ENCODE measurements at regions not wholly inside any gene's neighbourhood (a gene's known extent, or its start where the extent isn't known, plus 50 kb on each side); places are given as distances from the start of the nearest gene placed in this dataset.

DNA sequence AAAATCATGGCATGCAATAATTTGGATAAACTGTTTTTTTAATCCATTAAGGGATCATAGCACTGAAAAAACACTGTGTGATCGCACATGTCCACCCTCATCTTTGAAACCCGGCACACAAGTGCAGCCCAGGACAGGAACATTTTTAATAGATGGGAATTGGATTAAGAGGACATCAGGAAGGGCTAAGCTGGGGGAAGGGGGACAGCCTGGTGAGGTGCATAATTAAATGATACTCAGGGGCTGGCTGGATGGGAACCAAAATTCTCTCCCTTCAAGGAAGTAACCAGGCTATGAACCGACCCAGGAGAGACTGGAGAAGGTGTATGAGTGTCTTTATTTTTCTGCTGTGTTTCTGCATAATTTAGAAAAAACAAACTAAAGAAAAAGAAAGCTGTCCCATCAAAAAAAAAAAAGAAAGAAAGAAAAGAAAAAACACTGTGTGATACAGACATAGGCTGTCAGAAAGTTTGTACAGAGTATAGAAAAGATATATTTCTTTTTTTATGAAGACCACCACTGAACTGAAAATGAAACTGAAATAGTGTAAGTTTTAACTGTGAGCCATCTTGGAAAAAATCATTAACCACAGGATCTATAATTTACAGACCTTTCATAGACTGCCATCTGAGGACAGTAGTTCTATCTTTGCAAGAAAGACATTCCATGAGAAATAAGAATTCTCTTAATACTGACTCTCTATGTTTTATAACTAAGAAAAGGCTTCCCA is 75.1 kb upstream of the SLC38A4 start:
- Histone ChIP-seq H3K4me2 (ENCODE audit: low read length) (no peak overlapping the region), H3K79me2 (ENCODE audit: low read length) (no peaks in the 10 kb centered on the region), H2AFZ (ENCODE audit: low read length) (no peak overlapping the region), H3K36me3 (ENCODE audit: low read depth, low read length) (no peaks in the 10 kb centered on the region), H3K4me1 (ENCODE audit: insufficient read depth, low read length) (no peaks in the 10 kb centered on the region), H4K20me1 (ENCODE audit: low read length) (no peaks in the 10 kb centered on the region), H3K9me3 (ENCODE audit: low read length) (no peaks in the 10 kb centered on the region), H3F3A (ENCODE audit: low read length, unreplicated experiment) (no peaks in the 10 kb centered on the region), H3K27me3 (ENCODE audit: low read length) (no peaks in the 10 kb centered on the region), H3K9me2 (replicated peaks; ENCODE audit: low read length) (no peaks in the 10 kb centered on the region), H3K4me3 (ENCODE audit: low read length) (no peak overlapping the region), H3K27ac (ENCODE audit: low read length) (no peak overlapping the region), H3K9ac (ENCODE audit: low read length) (no peak overlapping the region)
- DNase-seq (no peak), ATAC-seq (no peak)
- ChIA-PET CTCF (no interaction called here), POLR2A (ENCODE audit: unreplicated experiment) (no interaction called here)
- TF ChIP-seq EZH2phosphoT487 (IDR thresholded peaks at IDR 0.05; ENCODE audit: borderline replicate concordance, low read length) (no peak), EZH2 (IDR thresholded peaks at IDR 0.05; ENCODE audit: low read length, unreplicated experiment) (no peak)
- TF ChIP-seq, protein P1, sequence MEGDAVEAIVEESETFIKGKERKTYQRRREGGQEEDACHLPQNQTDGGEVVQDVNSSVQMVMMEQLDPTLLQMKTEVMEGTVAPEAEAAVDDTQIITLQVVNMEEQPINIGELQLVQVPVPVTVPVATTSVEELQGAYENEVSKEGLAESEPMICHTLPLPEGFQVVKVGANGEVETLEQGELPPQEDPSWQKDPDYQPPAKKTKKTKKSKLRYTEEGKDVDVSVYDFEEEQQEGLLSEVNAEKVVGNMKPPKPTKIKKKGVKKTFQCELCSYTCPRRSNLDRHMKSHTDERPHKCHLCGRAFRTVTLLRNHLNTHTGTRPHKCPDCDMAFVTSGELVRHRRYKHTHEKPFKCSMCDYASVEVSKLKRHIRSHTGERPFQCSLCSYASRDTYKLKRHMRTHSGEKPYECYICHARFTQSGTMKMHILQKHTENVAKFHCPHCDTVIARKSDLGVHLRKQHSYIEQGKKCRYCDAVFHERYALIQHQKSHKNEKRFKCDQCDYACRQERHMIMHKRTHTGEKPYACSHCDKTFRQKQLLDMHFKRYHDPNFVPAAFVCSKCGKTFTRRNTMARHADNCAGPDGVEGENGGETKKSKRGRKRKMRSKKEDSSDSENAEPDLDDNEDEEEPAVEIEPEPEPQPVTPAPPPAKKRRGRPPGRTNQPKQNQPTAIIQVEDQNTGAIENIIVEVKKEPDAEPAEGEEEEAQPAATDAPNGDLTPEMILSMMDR (conservative IDR thresholded peaks at IDR 0.05; ENCODE audit: low read depth, low read length) = no peak
- BruUV-seq (replicated peaks) = no TSS peak
- intact Hi-C loops (cut with micrococcal nuclease) = no loop called here

DNA sequence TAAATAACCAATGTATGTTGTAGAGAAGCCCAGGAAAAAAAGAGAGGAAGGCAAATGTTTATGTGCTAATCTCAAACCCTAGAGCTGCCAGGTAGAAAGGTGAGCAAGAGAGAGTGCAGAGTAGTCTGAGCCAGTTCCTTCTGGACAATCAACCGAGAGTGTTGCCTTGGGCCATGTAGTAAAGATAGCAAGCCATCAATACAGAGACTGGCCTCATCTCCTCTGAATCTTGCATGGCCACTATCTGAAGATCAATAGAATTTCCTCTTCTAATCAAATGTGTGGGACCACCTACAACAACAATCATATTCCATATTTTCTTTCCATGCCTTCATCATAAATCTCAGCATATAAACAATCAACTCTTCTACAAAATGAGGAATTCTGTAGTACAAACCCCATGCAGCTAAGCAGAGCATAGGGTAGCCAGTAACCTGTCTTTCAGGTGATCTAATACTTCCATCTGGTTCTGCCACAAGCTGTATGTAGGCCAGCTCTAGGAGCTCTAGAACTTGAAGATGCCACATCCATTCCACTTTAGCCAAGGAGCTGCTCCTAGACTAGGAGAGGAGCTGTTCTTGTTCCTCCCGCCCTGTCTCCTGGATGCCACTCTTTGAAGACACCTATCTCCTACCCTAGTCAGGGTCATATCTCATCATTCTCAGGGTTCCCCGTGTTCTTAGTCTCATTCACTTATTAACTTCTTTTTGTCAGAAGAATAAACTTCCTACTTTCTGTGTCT is 75.8 kb upstream of the SLC38A4 start:
- Histone ChIP-seq H3K79me2 (ENCODE audit: low read length) (no peaks in the 10 kb centered on the region), H3K9me3 (ENCODE audit: low read length) (no peaks in the 10 kb centered on the region), H3K27ac (ENCODE audit: low read length) (no peak overlapping the region), H3K9me2 (replicated peaks; ENCODE audit: low read length) (no peaks in the 10 kb centered on the region), H3K27me3 (ENCODE audit: low read length) (no peaks in the 10 kb centered on the region), H2AFZ (ENCODE audit: low read length) (no peak overlapping the region), H3K4me2 (ENCODE audit: low read length) (no peak overlapping the region), H3F3A (ENCODE audit: low read length, unreplicated experiment) (no peaks in the 10 kb centered on the region), H3K9ac (ENCODE audit: low read length) (no peak overlapping the region), H3K4me1 (ENCODE audit: insufficient read depth, low read length) (no peaks in the 10 kb centered on the region), H4K20me1 (ENCODE audit: low read length) (no peaks in the 10 kb centered on the region), H3K4me3 (ENCODE audit: low read length) (no peak overlapping the region), H3K36me3 (ENCODE audit: low read depth, low read length) (no peaks in the 10 kb centered on the region)
- TF ChIP-seq, protein P1 (conservative IDR thresholded peaks at IDR 0.05; ENCODE audit: low read depth, low read length) = no peak
- no peak for TF ChIP-seq EZH2phosphoT487 (IDR thresholded peaks at IDR 0.05; ENCODE audit: borderline replicate concordance, low read length)
- ChIA-PET CTCF (no interaction called here), POLR2A (ENCODE audit: unreplicated experiment) (interaction anchor here (0.7 kb wide), 1 partner anchor 167 kb away, joined by 4 read pairs; no protein-coding TSS in a partner anchor)
- BruUV-seq (replicated peaks) = no TSS peak
- intact Hi-C loops (cut with micrococcal nuclease) = no loop called here
- ATAC-seq (no peak), DNase-seq (no peak)

DNA sequence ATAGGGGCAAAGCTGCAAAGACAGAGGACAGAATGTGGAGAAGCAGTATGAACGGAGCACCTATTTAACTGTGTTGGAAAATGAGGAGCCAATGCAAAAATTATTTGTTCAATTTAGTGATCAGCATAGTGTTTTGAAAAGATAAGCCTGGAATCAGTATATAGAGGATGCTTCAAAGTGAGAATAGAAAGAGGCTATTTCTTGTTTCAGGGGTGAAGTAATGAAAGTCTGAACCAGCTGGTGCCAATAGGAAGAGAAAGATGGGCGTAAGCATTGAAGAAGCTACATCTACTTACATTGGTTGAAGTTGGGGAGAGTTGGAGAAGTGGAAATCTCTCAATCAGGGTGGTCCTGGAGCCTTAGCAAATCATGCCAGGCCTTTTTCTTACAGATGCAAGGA is 77.3 kb upstream of the SLC38A4 start:
- intact Hi-C loops (cut with micrococcal nuclease) = no loop called here
- no peak for DNase-seq
- CTCF ChIA-PET = no interaction called here

More for the DNA sequence above, 77.3 kb upstream of the SLC38A4 start:
- Histone ChIP-seq H3K9me2 (replicated peaks; ENCODE audit: low read length) (no peaks in the 10 kb centered on the region), H3K4me2 (ENCODE audit: low read length) (no peak overlapping the region), H3K36me3 (ENCODE audit: low read depth, low read length) (no peaks in the 10 kb centered on the region), H3K27ac (ENCODE audit: low read length) (no peak overlapping the region), H3F3A (ENCODE audit: low read length, unreplicated experiment) (no peaks in the 10 kb centered on the region), H3K9ac (ENCODE audit: low read length) (no peak overlapping the region), H4K20me1 (ENCODE audit: low read length) (no peaks in the 10 kb centered on the region), H3K4me1 (ENCODE audit: insufficient read depth, low read length) (peaks cover 4% of the 10 kb centered on the region), H3K27me3 (ENCODE audit: low read length) (no peaks in the 10 kb centered on the region), H3K4me3 (ENCODE audit: low read length) (no peak overlapping the region), H3K9me3 (ENCODE audit: low read length) (no peaks in the 10 kb centered on the region), H3K79me2 (ENCODE audit: low read length) (no peaks in the 10 kb centered on the region), H2AFZ (ENCODE audit: low read length) (no peak overlapping the region)
- POLR2A ChIA-PET (ENCODE audit: unreplicated experiment) = no interaction called here
- ATAC-seq = no peak
- no TSS peak for BruUV-seq (replicated peaks)
- TF ChIP-seq EZH2phosphoT487 (IDR thresholded peaks at IDR 0.05; ENCODE audit: borderline replicate concordance, low read length) (no peak), EZH2 (IDR thresholded peaks at IDR 0.05; ENCODE audit: low read length, unreplicated experiment) (no peak)
- TF ChIP-seq, protein P1 (conservative IDR thresholded peaks at IDR 0.05; ENCODE audit: low read depth, low read length) = no peak

Data from PC-3 (cell line).